ENCODE measurements at regions not wholly inside any gene's neighbourhood (a gene's known extent, or its start where the extent isn't known, plus 50 kb on each side); places are given as distances from the start of the nearest gene placed in this dataset.

GRCh38 chr2:189268763-189269162, 89.2 kb upstream of the COL5A2 start:
- DNase-seq, result no peak

GRCh38 chr2:189273734-189274133, 94.2 kb upstream of the COL5A2 start:
- no peak for DNase-seq

GRCh38 chr2:189274361-189274760, 94.8 kb upstream of the COL5A2 start:
- no peak for DNase-seq

- no peak for DNase-seq
Measured at GRCh38 chr2:189276277-189276676, 96.7 kb upstream of the COL5A2 start.

- DNase-seq, result no peak
Measured at GRCh38 chr2:189281201-189281600, 101.6 kb upstream of the COL5A2 start.

GRCh38 chr2:189285349-189285748, 105.8 kb upstream of the COL5A2 start:
- DNase-seq, result no peak

- no peak for DNase-seq
Measured at GRCh38 chr2:189285962-189286645, 106.5 kb upstream of the COL5A2 start.

GRCh38 chr2:189287363-189287762, 107.8 kb upstream of the COL5A2 start:
- no peak for DNase-seq

- DNase-seq, result peak; percentile 38
Measured at GRCh38 chr2:189287982-189288521, 108.5 kb upstream of the COL5A2 start.

GRCh38 chr2:189291460-189291859, 111.9 kb upstream of the COL5A2 start:
- DNase-seq, result no peak

- DNase-seq, result no peak
Measured at GRCh38 chr2:189293164-189293563, 113.6 kb upstream of the COL5A2 start.

- DNase-seq, result no peak
Measured at GRCh38 chr2:189297446-189297845, 117.9 kb upstream of the COL5A2 start.

- DNase-seq, result no peak
Measured at GRCh38 chr2:189298038-189298437, 118.5 kb upstream of the COL5A2 start.

GRCh38 chr2:189298481-189298880, 118.9 kb upstream of the COL5A2 start:
- DNase-seq, result no peak

GRCh38 chr2:189299974-189300373, 120.4 kb upstream of the COL5A2 start:
- no peak for DNase-seq

- DNase-seq, result peak; percentile 63
Measured at GRCh38 chr2:189300916-189301315, 121.4 kb upstream of the COL5A2 start.

- no peak for DNase-seq
Measured at GRCh38 chr2:189302274-189302948, 122.8 kb upstream of the COL5A2 start.

- peak; percentile 66 for DNase-seq
Measured at GRCh38 chr2:189304360-189304759, 124.8 kb upstream of the COL5A2 start.

GRCh38 chr2:189305291-189305943, 125.9 kb upstream of the COL5A2 start:
- no peak for DNase-seq

GRCh38 chr2:189306525-189306924, 127.0 kb upstream of the COL5A2 start:
- DNase-seq, result no peak

- no peak for DNase-seq
Measured at GRCh38 chr2:189308056-189308790, 128.7 kb upstream of the COL5A2 start.

GRCh38 chr2:189309331-189309730, 129.8 kb upstream of the COL5A2 start:
- no peak for DNase-seq

- DNase-seq, result no peak
Measured at GRCh38 chr2:189312211-189312610, 129.1 kb upstream of the WDR75 start.

Measured in CD4-positive, alpha-beta T cell treated with Interleukin-17A for 1 hour (primary cell).